ENCODE measurements at regions not wholly inside any gene's neighbourhood (a gene's known extent, or its start where the extent isn't known, plus 50 kb on each side); places are given as distances from the start of the nearest gene placed in this dataset.

- TF ChIP-seq CTCF (IDR thresholded peaks at IDR 0.05; ENCODE audit: extremely low read depth, low read depth, low read length): no peak
- Histone ChIP-seq H3K4me1 (ENCODE audit: insufficient read depth, low read length) (peaks cover 18% of the 10 kb centered on the region), H3K36me3 (ENCODE audit: insufficient read depth, low read length) (no peaks in the 10 kb centered on the region), H2AFZ (ENCODE audit: low read length) (no peak overlapping the region), H3K27me3 (ENCODE audit: insufficient read depth, low read length) (no peaks in the 10 kb centered on the region), H4K20me1 (ENCODE audit: insufficient read depth, low read length) (no peaks in the 10 kb centered on the region), H3K4me3 (ENCODE audit: insufficient read depth, low read length) (no peak overlapping the region), H3K9me3 (ENCODE audit: low read depth, low read length) (no peaks in the 10 kb centered on the region), H3K79me2 (ENCODE audit: insufficient read depth, low read length) (no peaks in the 10 kb centered on the region), H3K4me2 (ENCODE audit: insufficient read depth, low read length) (no peak overlapping the region), H3K27ac (ENCODE audit: low read depth, low read length) (no peak overlapping the region)
- no peak for DNase-seq (ENCODE audit: insufficient read length, low spot score, missing footprints)
Observed at GRCh38 chr21:38623552-38623951, 125.3 kb upstream of the ERG start.

GRCh38 chr21:38625000-38625399 is 126.7 kb upstream of the ERG start:
- no peak overlapping the region for H2AFZ ChIP-seq (ENCODE audit: low read length)
- H4K20me1 ChIP-seq (ENCODE audit: insufficient read depth, low read length): no peaks in the 10 kb centered on the region
- TF ChIP-seq CTCF (IDR thresholded peaks at IDR 0.05; ENCODE audit: extremely low read depth, low read depth, low read length): no peak

GRCh38 chr21:38626306-38626705 is 128.0 kb upstream of the ERG start:
- no peak overlapping the region for H3K4me2 ChIP-seq (ENCODE audit: insufficient read depth, low read length)
- no peaks in the 10 kb centered on the region for H4K20me1 ChIP-seq (ENCODE audit: insufficient read depth, low read length)
- H3K27me3 ChIP-seq (ENCODE audit: insufficient read depth, low read length): no peaks in the 10 kb centered on the region
- no peaks in the 10 kb centered on the region for H3K9me3 ChIP-seq (ENCODE audit: low read depth, low read length)
- no peak overlapping the region for H3K4me3 ChIP-seq (ENCODE audit: insufficient read depth, low read length)
- H2AFZ ChIP-seq (ENCODE audit: low read length): no peak overlapping the region
- H3K79me2 ChIP-seq (ENCODE audit: insufficient read depth, low read length): no peaks in the 10 kb centered on the region
- peaks cover 11% of the 10 kb centered on the region for H3K4me1 ChIP-seq (ENCODE audit: insufficient read depth, low read length)
- no peak for DNase-seq (ENCODE audit: insufficient read length, low spot score, missing footprints)
- no peak for TF ChIP-seq CTCF (IDR thresholded peaks at IDR 0.05; ENCODE audit: extremely low read depth, low read depth, low read length)
- no peaks in the 10 kb centered on the region for H3K36me3 ChIP-seq (ENCODE audit: insufficient read depth, low read length)
- H3K27ac ChIP-seq (ENCODE audit: low read depth, low read length): no peak overlapping the region

More at GRCh38 chr21:38625000-38625399, 126.7 kb upstream of the ERG start:
- H3K36me3 ChIP-seq (ENCODE audit: insufficient read depth, low read length): no peaks in the 10 kb centered on the region
- H3K27ac ChIP-seq (ENCODE audit: low read depth, low read length): no peak overlapping the region
- H3K4me2 ChIP-seq (ENCODE audit: insufficient read depth, low read length): no peak overlapping the region
- DNase-seq (ENCODE audit: insufficient read length, low spot score, missing footprints): no peak
- H3K4me3 ChIP-seq (ENCODE audit: insufficient read depth, low read length): no peak overlapping the region
- no peaks in the 10 kb centered on the region for H3K79me2 ChIP-seq (ENCODE audit: insufficient read depth, low read length)
- H3K9me3 ChIP-seq (ENCODE audit: low read depth, low read length): no peaks in the 10 kb centered on the region
- H3K27me3 ChIP-seq (ENCODE audit: insufficient read depth, low read length): no peaks in the 10 kb centered on the region
- H3K4me1 ChIP-seq (ENCODE audit: insufficient read depth, low read length): peaks cover 11% of the 10 kb centered on the region

- no peaks in the 10 kb centered on the region for H3K36me3 ChIP-seq (ENCODE audit: insufficient read depth, low read length)
- H2AFZ ChIP-seq (ENCODE audit: low read length): no peak overlapping the region
- no peak overlapping the region for H3K4me3 ChIP-seq (ENCODE audit: insufficient read depth, low read length)
- no peak for DNase-seq (ENCODE audit: insufficient read length, low spot score, missing footprints)
- H3K4me1 ChIP-seq (ENCODE audit: insufficient read depth, low read length): peaks cover 18% of the 10 kb centered on the region
- no peak overlapping the region for H3K27ac ChIP-seq (ENCODE audit: low read depth, low read length)
- no peaks in the 10 kb centered on the region for H3K9me3 ChIP-seq (ENCODE audit: low read depth, low read length)
- no peaks in the 10 kb centered on the region for H4K20me1 ChIP-seq (ENCODE audit: insufficient read depth, low read length)
- no peak overlapping the region for H3K4me2 ChIP-seq (ENCODE audit: insufficient read depth, low read length)
- TF ChIP-seq CTCF (IDR thresholded peaks at IDR 0.05; ENCODE audit: extremely low read depth, low read depth, low read length): no peak
- H3K79me2 ChIP-seq (ENCODE audit: insufficient read depth, low read length): no peaks in the 10 kb centered on the region
- no peaks in the 10 kb centered on the region for H3K27me3 ChIP-seq (ENCODE audit: insufficient read depth, low read length)
Observed at GRCh38 chr21:38628349-38628748, 130.1 kb upstream of the ERG start.

All from osteoblast (primary cell).